ENCODE measurements at regions not wholly inside any gene's neighbourhood (a gene's known extent, or its start where the extent isn't known, plus 50 kb on each side); places are given as distances from the start of the nearest gene placed in this dataset.
A peak's percentile ranks its signal among the peaks of the same experiment; 100 is the strongest.
"Not testable (repeated sequence)": the region's sequence is repeated elsewhere in the genome, so short reads cannot be mapped to it uniquely, and the experiment has no call there.

GRCh38 chr20:2203436-2203835 is 92.4 kb upstream of the TGM3 start:
- DNase-seq = no peak

DNA sequence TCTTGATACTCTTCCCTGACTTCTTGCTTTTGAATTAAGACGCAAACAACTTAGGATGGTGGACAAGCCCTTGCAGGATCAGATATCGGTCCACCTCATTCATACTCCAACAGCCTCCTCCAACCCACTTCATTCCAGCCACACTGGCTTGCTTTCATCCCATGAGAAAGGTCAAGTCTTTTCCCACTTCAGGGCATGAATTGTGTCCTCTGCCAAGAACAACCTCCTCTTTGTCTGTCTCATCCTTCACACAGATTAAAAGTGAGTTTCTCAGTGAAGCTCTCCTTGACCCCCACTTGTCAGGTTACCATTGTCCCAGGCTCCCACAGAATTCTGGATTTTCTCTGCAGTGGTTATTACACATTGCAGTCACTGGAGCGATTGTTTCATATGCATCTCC is 91.8 kb upstream of the TGM3 start:
- DNase-seq = no peak

DNA sequence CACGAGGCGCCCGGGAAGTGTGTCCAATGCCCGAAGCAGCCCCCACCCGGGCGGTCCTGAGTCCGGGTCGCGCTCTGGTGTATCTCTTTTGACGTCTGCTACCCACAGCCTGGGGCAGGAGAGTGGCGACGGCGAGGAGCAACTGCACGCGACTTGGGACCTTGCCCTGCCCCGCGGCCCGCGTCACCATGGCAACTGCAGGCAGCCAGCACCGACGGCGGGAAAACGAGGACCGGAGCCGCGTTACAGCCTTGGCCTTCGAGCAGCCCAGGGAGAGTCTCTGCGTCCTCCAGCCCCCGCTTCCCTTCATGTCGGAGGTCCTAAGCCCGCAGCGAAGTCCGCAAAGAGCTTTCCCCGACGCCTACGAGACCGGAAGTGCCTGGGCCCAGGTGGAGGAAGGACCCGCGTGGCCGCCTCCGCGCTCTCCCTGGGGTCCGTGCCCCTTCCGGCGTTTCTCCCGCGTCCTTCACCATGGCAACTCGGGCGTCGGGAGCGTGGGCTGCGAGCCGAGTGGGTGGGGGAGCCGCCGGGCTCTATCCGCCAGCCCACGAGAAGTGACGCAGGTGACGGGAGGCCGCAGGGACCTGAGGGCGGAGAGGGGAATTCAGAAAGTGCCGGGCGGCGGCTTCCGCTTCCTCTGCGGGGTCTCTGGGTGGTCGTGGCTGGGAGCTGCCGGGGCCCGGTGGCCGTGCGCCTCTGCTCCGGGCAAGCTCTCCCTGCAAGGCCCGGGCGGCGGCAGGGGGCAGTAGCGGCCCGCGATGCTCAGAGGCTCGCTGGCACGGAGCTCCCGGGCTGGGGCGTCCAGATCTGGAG is 88.6 kb upstream of the TGM3 start:
- DNase-seq = peak; percentile 90 to 96 (median 93)

GRCh38 chr20:2207770-2208097 is 88.1 kb upstream of the TGM3 start:
- DNase-seq = no peak

DNA sequence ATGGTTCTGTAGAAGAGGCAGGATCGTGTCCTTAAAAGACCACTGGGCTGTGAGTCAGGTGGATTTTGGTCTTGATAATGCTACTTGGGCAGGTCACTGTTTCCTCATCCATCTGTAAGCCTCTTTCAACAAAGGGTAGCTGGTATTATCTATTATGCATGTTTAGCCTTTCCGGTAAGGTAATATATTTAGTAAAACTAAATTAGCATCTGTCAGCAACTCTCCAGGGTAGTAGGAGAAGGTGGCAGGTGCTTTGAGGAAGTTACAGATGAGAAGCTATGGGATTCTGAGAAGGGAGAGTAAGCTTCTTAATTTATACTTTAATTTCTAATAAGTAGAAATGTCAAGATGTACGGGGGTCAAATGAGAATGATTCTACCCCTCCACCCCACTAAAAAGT is 86.9 kb upstream of the TGM3 start:
- no peak for DNase-seq

- peak; percentile 92 to 99 (median 96) for DNase-seq
Observed at GRCh38 chr20:2210646-2211552, 84.9 kb upstream of the TGM3 start.

DNA sequence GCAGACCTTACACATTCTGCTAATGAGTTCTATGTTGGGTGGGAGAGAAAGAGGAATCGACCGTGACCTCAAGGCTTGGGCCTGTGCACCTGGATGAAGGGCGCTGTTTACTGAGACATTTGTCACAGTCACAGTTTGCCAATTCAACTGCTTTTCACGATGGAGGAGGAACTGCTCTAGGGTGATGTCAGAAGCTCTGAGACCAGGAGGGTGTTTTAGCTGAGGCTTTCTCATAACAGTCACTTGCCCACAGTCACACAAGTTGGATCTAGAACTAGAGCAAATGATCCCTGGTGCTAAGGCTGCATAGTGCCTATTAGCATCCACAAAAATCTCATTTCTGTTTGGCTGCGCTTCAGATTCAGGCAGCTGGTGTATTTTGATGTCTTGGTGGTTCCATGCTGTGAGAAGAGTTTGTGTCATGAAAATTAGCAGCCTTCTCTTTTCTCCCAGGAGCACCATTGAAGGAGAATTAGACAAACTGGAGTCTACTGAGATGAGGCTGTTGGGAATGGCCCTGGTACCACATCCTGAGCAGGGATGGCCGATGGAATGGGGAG is 83.3 kb upstream of the TGM3 start:
- DNase-seq = peak; percentile 53 to 80 (median 73)

GRCh38 chr20:2213401-2213800 is 82.4 kb upstream of the TGM3 start:
- no peak for DNase-seq

GRCh38 chr20:2217857-2218539 is 77.8 kb upstream of the TGM3 start:
- DNase-seq = peak; percentile 88 to 95 (median 92)

DNA sequence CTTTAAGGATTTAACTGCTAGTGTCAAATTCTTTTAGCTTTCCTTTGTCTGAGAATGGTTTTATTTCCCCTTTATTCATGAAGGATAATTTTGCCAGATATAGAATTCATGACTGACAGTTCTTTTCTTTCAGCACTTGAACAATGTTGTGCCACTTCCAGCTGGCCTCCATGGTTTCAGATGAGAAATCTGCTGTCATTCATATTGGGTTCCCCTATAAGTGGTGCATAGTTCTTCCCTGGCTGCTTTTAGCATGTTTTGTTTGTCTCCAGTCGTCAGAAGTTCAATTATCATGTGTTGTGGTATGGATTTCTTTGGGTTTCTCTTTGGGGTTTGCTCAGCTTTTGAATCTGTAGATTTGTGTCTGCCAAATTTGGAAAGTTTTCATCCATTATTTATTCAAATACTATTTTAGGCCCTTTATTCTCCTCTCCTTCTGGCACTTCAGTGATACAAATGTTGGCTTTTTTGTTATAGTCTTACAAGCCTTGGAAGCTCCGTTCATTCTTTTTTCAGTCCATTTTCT is 76.3 kb upstream of the TGM3 start:
- peak in 3 of 4 experiments; percentile 20 to 46 (median 41) for DNase-seq

DNA sequence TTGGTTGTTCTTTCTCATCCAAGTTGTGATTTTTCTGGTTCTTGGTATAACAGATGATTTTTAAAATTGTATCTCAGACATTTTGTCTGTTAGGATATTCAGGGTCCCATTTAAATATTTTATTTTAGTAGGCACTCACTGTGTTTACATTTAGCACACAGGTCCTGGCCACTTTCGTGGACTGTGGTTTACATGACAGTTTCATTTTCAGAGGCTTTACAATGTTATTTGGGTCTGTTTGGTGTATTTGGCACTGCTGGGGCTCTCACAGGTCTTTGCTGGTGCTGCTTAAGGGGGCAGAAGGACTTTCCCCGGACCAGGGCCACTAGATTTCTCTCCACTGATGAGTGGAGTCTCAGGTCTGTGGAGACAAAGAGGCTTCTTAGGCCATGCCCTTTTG is 75.5 kb upstream of the TGM3 start:
- DNase-seq = no peak

- DNase-seq = peak in 3 of 4 experiments; percentile 62 to 69 (median 66)
Observed at GRCh38 chr20:2221921-2222320, 73.9 kb upstream of the TGM3 start.

- no peak for DNase-seq
Observed at GRCh38 chr20:2223558-2224367, 72.0 kb upstream of the TGM3 start.

- no peak for DNase-seq
Observed at GRCh38 chr20:2224368-2224639, 71.5 kb upstream of the TGM3 start.

GRCh38 chr20:2227285-2227684 is 68.5 kb upstream of the TGM3 start:
- not testable (repeated sequence) for DNase-seq

- peak in 1 of 4 experiments; percentile 39 for DNase-seq
Observed at GRCh38 chr20:2227861-2228260, 67.9 kb upstream of the TGM3 start.

GRCh38 chr20:2228926-2229325 is 66.9 kb upstream of the TGM3 start:
- no peak for DNase-seq

DNA sequence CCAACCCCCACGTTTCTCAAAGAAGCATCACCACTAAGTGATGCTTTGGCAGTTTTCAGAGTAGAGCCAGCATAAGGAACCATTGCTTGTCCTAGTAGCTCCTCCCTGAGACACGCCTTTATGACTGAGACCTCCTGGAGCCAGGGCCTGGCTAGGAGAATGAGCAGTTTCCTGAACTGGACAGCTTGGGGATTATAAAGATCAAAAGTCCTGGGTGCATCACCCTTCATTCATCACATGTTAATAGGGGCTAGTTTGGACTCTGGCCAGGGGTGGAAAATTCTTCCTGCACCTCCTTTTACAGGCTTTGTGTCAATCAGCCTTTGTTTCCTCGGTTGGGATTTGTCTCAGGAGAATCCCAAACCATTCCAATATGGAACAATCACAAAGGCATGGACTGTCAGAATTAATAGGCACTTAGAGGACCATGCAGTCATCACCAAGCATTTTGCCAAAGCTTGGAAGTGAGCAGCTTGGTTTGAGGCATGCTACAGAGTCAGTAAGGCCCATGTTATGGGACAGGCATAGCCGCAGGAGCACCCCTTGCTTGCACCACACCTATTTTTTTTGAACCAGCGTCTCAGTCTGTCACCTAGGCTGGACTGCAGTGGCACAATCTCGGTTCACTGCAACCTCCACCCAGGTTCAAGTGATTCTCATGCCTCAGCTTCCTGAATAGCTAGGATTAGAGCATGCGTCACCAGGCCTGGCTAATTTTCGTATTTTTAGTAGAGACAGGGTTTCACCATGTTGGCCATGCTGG is 64.9 kb upstream of the TGM3 start:
- no peak for DNase-seq

DNA sequence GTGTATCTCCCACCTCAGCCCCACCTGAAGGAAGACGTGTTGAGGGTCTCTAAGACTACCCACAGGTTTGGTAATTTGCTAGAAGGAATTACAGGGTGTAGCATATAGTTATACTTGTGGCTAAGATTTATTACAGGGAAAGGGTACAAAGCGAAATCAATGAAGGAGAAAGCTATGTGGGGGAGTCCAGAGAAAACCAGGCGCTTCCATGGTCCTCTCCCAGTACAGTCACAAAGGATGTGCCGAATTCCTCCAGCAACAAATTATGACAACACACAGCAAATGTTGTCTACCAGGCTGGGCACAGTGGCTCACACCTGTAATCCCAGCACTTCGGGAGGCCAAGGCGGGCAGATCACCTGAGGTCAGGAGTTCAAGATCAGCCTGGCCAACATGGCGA is 64.1 kb upstream of the TGM3 start:
- no peak for DNase-seq

GRCh38 chr20:2234598-2235191 is 61.1 kb upstream of the TGM3 start:
- no peak for DNase-seq

DNA sequence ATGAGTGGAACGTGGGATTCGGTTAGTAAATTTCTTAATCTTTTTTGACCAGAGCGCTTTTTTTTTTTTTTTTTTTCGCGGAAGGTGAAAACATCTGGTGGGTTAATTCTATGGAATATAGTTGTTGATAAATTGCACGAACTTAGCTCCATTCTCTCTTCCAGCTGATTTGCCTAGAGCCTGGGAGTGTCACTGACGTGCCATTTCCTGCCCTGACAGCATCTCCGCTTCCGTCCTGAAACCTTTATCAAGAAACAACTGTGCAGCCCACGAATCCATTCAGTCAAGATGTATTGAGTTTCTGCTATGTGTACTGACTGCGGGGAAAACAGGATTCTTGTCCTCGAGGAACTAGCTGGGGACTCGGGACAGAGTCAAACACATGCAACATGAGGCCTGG is 59.5 kb upstream of the TGM3 start:
- DNase-seq = no peak
